22Rv1 (cell line): ENCODE measurements at regions not wholly inside any gene's neighbourhood (a gene's known extent, or its start where the extent isn't known, plus 50 kb on each side); places are given as distances from the start of the nearest gene placed in this dataset.

Source experiments
- CTCF ChIP-seq: fragments of 450-650 bp; IDR thresholded peaks from 2 replicates; pipeline ENCODE4 v1.5.1; 2017; ENCODE audit warnings: mild to moderate bottlenecking
- ZFX ChIP-seq: fragments of 450-650 bp; IDR thresholded peaks from 2 replicates; pipeline ENCODE4 v1.6.1; 2017; ENCODE audit warnings: antibody characterized with exemption, borderline replicate concordance

- no peak for TF ChIP-seq CTCF
- TF ChIP-seq ZFX: no peak
Measured at GRCh38 chr6:44590471-44590870, 203.0 kb downstream of the CDC5L start.
